ENCODE measurements at regions not wholly inside any gene's neighbourhood (a gene's known extent, or its start where the extent isn't known, plus 50 kb on each side); places are given as distances from the start of the nearest gene placed in this dataset.

DNA sequence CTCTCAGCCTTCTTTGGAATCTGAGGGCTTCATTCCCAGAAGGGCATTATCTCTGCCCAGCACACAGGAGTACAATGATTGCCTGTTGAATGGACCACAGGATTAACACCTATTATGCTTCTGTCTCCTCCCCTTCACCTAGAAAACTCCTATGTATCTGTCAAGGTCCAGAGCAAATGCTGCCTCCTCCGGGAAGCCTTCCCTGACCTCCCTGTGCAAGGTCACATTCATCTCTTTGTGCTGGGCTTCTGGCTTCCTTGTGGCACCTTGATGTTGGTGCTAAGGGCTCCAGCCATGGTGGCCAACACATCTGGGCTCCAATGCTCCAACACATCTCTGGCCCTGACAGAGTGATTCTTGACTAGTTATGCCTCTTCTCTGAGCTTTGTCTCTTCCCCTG, 49.9 kb upstream of the ATP2B2 start:
- no peak for DNase-seq

DNA sequence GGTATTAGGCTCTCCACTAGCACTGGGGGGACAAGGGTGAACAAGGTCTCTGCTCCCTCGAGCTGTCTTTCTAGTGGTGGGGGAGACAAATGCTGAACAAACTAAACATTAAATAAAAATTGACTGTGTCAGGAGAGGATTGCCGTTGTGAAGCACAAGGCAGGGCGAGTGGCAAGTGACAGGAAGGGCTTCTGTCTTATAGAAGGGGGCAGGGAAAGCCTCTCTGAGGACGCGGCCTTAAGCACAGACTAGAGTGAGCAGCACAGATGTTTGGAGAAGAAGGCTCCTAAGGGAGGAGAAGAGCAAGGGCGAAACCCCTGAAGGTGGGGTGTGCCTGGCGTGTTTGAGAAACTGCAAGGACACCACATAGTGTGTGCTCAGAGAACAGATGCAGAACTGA, 50.9 kb upstream of the ATP2B2 start:
- no peak for DNase-seq

DNA sequence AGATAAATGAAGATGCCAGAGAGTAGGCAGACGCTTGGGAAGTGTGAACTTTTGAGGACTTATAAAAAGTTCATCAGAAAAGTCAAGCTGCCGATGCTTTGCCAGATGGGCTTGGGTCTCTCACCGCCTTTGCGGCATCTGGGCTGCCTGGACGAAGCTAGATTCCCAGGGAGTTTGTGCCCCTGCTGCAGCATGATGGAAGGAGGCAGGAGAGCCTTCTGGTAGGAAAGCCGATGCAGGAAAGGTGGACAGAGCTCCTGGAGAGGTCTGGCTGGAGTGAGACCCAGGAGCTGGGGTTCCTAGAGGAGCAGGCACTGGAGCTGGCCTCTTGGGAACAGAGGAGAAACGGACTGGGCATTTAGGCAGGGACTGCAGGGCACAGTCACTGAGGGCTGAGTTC, 51.9 kb upstream of the ATP2B2 start:
- no peak for DNase-seq

DNA sequence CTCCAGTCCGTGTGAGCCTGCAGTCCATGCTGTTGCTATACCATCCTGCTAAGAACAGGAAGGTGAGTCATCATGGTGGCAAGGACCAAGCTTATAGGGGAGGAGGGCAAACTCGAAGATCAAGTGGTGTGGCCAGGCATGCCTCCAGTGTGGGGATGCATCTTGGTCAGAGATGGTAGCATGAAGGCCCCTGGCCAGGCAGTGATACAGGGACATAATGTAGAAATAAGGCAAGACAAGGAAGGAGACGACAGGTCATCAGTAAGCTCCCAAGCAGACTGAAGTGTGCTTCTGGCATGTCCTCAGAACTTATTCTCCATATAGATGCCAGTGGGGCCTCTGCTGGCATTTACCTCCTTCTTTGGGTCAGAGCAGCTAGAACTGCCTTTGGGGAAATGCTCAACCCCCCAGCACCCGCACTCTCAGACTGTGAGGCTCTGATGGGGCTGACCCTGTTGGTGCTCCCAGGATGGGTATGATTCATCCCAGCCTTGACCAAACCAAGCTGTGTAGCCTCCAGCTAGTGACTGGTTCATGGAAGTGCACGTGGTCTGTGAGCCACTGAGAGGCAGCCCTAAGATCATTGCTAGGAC, 52.5 kb upstream of the ATP2B2 start:
- no peak for DNase-seq

DNA sequence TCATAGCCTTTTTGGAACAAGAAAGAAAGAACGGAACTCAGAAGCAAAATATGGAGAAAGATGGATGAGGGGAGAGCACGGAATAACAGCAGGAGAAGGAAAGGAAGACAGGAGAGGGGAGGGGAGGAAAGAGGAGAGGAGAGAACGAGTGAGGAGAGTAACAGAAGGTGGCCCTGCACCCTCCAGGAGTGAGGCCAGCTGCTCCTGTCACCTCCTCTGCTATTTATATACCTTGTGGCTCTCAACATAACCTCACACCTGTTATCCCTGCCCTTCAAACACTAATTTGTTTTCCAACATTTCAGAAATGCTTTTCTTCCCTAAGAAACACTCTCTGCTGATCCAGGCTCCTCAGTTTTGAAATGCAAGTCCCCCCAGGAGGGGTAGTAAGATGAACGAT, 53.4 kb upstream of the ATP2B2 start:
- no peak for DNase-seq

DNA sequence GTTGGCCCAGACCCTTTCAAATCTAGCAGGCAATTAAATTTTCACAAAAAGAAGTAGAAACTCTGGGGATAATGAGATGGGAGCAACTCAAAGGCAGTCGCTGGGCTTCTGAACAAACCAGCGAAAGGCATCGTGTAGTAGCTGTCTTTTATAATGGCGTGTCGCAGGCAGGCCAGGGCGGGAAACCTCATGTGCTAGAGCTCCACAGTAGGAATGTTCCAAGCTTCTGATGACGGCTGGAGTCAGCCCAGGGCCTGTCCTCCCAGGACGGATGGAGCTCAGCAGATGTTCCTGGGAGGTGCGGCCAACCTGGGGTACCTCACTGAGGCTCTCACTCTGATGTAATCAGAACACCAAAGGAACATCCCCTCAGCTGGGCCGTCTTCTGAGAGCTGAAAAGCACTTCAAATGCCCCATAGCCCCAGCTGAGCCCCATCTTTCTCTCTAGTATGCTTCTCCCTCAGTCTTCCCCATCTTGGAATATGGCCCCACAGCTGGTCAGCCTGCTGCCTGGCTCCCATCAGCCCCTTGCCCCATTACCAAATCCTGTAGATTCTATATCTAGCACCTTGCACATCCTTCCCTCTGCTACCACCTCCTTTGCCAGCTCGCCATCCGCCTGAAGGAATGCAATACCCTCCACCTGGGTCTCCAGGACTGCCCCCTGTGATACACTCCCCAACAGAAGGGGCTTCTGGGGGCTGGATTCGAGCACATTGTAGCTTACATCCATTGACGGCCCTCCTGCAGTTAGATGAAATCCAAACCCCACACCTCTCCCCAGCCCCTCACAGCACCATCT, 54.9 kb upstream of the ATP2B2 start:
- no peak for DNase-seq

DNA sequence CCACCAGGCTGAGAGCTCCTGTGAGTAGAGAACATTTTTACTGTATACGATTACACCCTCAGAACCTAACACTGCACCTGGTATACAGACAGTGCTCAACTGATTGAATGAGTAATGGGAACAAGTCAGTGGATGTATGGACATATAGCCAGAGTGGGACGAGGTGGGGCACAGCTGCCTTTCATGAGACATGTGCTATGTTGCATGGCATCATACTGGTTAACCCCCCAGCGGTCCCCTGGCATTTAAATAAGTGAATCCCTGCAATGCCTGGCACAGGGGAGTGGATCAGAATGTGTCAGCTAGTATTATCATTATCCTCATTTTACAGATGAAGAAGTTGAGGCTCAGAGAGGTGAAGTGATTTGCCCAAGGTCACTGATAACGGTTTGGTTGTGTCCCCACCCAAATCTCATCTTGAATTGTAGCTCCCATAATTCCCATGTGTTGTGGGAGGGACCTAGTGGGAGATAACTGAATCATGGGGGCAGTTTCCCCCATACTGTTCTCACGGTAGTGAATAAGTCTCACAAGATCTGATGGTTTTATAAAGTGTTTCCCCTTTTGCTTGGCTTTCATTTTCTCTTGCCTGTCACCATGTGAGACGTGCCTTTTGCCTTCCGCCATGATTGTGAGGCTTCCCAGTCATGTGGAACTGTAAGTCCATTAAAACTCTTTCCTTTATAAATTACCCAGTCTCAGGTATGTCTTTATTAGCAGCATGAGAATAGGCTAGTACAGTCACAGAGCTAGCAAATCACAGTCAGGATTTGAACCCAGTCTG, 56.0 kb upstream of the ATP2B2 start:
- no peak for DNase-seq

DNA sequence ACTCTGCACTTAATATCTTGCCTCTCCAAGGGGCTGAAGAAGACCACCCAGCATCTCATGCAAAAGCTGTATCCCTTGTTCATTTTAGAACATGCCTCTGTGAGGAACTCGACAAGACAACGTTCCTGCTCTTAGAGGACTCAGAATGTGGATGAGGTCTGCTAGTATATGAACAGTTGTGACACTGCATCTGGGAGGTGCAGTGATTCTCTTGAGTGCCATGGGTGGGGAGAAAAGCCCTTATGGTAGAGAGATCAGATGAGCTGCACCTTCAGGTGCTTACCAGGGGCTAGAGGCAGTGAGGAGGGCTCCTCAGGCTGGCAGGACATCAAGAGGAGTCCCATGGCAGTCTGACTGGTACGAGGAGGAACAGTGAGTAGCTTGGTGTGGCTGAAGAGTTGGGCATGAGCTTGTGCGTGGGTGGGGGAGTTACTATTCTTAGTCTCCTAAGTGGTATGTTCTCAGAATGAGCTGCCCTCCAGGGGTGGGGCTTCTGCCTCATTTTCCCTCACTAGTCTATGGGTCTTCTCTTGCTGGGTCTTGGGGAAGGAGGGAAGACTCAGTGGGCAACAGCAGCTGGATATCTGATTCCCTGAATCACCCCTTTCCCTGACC, 56.7 kb upstream of the ATP2B2 start:
- DNase-seq, result no peak

DNA sequence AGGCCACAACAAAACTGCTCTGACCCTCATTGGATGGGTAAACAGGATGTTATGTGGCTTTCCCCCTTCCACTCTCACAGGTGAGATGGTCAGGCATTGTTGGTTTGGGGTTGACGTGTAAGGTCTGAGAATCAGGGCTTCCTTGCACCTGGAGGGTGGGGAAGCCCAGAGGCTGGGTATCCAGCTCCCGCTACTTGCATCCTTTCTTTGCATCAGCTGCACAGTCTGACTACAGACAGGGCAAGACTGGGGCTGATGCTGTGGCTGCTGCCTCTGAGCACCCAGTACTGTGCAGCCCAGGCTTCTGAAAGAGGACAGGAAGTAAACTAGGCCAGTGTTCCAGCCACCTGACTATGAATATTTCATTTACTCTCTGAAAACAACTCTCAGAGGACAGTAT, 58.0 kb upstream of the ATP2B2 start:
- no peak for DNase-seq

DNA sequence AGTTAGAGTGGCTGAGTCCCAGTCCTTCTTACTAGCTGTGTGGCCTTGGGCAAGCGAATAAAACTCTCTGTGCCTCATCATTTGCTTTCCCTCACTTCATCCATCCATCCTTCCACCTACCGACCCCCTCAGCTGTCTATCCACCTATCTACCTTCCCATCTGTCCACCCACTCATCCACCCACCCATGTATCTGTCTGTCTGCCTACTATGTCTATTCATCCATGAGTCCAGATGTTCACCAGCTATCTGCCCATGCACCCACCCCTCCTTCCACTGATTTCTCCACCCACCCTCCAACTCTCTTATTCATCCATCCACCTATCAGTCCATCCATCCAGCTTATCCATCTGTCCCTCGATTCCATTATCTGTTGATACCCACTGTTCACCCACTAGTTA, 60.4 kb upstream of the ATP2B2 start:
- no peak for DNase-seq

DNA sequence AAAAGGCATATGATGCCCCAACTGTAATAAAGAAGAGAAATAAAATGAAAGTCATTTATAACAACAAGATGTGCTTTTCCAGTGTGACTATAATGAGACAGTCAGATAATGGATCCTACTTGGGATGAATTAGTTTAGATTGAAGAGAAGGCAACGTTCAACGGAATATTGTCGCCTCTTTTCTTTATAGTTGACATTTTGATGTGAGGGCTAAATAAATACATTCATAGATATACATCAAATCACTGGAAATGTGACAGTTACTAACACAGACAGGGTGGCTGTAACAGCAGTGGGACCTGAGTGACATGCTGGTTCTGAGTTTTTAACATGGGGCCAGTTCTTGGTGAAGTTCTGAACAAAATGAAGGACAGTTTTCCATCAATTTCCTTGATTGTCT, 61.1 kb upstream of the ATP2B2 start:
- DNase-seq, result no peak

DNA sequence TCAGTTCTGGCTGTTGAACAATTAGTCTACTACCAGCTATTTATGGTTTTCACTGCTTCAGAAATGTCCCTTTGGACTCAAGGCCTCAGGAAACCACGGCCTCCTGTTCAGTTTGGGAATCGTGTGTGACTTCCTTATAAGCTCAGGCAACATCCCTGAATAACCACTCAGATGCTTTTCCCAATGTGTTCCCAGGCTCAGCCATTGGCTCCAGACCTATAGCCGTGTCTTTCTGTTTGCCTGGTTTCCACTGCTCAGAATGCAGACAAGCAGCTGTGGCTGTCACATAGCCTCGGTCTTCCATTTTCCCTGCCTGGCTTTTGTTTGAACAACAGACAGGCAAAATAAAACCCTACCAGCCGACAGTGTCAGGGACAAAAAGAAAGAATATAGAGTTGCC, 63.2 kb upstream of the ATP2B2 start:
- DNase-seq, result no peak

DNA sequence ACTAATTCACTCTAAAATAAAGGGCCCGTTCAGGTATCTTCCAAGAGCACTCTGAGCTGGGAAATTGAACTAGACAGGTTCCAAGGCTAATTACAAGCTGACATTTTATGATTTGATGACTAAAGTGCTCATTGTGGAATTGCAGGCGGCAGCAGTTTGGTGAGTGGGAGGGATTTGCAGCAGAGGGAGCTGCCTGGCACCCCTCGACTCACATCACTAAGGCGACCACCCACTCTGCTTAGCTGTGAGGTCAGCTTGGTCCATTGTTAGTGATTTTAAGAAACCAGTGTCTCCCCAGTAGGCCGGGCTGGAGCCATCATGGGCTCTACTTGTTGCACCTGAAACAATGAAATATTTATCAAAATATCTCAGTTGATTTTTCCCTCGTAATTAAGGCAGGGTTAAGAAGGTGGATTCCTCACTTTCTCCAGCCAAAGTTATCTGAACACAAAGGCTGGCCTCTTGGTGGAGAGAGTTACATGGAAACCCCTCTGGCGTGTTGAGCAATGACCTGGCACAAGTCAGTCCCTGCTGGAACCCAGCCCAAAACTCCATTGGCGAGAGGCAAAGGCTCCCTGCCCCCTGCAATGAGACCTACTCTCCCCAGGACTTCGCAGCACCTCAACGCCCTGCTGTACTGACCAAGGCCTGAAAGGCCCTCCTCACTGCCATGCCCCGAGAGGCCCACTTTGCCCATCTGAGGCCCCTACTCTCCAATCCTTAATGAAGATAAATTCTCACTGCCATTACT, 65.0 kb upstream of the ATP2B2 start:
- no peak for DNase-seq

DNA sequence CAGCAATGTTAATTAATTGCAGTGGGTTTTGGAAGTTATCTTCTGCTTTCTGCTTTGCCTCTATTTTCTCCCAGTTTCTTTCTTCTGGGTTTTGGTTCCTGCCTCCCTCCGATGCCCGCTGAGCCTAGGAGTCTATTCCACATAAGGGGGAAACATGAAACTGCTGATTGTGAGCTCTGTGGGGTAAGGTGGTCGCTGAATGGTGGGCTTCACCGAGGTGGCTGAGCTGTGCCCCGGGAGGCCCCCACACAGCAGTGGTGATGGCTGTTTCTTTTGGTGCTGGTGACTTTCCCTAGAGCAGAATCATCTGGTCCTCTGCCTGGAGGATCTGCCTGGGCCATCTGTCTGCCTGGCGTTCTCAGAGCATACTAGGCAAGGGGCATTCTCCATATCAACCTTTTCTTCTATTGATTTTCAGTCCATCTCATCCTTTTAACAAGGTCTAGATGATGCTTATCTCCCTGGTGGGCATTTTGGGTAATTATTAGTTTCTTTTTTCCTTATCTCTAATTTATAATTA, 68.8 kb upstream of the ATP2B2 start:
- no peak for DNase-seq

DNA sequence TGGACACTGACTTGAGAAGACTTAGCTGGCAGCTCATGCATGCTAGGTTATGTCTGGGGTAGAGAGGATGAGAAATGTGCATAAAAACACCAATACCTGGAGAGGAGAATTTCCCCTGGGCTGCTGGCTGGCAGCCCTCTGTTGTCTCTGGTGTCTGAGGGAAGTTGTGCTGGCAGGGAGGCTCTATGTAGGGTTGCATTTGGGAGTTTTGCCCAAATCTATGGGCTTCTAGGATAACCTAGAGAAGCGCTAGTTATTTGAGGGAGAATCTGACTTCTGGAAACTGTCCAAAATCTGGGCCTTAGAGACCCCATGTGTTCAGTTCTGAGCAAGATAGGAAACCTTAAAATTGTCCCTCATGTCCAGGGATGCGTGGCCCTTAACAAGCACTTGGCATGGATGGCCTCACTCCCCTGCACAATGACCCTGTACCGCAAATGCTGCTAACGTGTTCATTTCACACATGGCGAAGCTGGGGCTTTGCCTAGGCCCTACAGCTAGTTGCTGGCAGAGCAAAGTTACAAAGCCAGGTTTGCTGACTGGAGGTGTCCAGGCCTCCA, 70.3 kb upstream of the ATP2B2 start:
- DNase-seq, result no peak

DNA sequence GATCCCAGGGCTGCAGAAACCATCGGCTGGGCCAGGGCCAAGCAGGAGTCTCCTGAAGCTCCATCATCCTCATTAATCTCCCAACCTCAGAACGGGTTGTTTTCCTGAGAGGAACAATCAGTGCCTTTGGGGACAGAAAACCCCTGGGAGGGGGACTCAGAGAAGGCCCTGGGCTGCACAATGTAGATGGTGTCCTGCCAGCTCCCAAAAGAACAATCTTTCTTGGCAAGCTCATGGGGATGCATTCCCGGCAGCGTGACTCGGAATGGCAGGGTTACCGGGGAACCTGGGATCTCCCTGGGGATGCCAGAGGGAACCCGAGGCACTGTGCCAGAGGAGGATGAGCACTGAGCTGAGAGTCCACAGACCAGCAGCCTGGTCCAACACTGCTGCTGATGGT, 72.1 kb upstream of the ATP2B2 start:
- DNase-seq, result no peak

DNA sequence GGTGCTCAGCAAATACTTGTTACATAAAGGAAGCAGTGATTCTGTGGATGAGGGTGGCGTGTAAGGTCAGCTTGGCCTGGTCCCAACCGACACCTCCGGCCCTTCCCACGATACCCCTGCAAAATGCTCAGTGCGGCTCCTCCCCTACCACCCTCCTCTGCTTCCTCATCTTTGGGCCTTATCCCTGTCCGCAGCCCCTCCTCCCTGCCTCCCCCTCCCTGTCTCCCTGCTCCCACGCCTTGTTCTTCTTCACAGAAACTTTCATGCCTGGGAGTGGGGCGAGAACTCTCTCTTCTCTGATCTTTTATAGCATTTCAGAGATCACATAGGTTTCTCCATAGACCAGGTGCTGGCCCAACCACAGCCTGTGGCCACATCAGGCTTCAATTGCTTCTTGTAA, 75.0 kb upstream of the ATP2B2 start:
- no peak for DNase-seq

DNA sequence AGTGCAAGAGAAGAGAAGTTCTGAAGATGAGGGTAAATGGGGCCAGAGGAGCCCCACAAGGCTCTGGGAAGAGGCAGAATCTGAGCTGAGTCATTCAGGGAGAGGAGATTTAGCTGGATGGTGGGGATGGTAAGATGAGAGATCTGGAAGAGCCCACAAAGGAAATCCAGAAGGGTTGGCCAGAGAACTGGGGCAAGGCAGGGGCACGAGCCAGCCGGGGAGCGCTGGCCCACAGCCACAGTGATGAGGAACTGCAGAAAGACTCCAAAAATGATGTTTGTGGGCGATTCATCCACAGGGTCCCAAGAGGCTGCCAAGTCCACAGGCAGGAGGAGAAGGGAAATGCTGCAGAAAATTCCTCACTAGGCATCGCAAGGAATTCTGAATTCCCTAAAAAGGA, 75.9 kb upstream of the ATP2B2 start:
- DNase-seq, result no peak

DNA sequence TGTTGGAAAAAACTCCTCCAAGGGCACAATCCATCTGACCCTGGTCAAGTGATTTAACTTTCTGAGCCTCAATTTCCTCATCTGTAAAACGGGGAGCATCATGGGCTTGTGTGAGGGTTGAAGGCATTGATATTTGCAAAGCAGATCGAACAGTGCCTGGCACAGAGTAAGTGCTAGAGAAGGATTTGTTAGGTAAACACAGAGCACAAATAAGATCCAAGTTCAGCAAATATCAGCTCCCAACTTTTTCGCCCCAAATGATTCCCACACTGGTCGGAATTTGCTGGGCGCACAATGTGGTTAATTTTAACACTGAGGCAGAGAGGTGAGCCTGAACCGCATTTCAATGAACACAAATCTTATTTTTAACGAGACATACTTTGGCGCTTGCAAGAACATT, 76.3 kb upstream of the ATP2B2 start:
- no peak for DNase-seq

DNA sequence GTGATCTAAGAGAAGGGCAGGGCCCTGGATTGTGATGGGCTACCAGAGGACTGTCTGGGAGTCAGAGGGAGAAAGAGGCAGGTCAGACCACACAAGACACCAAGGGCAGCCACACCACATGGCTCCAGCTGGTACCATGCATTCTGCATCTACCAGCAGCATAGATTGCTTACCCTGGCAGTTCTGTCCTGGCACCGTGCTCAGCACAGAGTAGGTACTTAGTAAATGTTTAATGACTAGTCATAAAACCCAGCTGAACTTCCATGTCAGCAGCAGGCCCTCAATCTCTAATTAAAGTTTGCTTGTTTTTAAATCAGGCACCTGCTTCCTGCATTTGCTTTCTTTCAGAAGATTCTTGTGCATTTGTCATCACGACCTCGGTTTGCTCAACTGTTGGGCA, 77.3 kb upstream of the ATP2B2 start:
- no peak for DNase-seq

DNA sequence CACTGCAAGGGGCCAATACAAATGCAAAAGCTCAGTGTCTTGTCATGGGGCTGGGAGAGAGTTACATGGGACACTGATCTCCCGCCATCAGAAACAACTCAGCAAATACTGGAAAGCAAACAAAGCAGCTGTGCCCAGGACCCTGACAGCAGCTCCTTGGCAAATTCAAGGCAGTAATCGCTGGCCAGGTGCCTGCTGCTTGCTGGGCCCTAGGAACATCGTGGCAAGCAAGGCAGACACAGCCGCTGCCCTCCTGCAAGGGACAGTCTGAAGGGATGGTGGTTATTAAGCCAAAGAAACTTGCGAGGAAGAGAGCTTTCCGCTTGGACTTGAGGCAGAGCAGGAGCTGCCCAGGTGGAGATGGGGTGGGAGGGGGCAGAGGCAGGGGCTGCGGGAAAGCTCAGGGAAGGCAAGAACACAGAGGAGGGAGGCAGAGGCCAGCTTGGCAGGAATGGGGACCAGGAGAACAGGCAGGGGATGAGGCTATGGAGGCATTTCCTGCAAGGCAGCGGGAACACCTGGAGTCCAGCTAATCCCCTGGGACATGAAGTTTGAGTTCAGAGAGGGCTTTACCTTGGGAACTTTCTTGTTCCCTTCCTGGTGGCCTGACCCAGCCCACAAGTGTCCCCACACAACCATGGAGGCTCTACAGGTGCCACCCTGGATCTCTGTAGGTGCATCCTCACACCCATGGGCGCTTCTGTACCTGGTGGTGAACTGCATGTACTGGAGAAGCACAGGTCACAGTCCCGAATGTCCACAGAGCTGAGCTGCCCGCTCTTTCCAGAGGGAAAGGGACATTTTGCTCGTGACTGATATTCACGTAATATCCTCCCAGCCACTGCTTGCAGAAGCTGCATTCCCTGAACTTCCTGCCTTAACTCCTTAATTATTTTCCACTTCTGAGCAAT, 78.7 kb upstream of the ATP2B2 start:
- no peak for DNase-seq
